Adrenal gland (tissue), 5 donors: ENCODE measurements at regions not wholly inside any gene's neighbourhood (a gene's known extent, or its start where the extent isn't known, plus 50 kb on each side); places are given as distances from the start of the nearest gene placed in this dataset.
"Not testable (repeated sequence)": the region's sequence is repeated elsewhere in the genome, so short reads cannot be mapped to it uniquely, and the experiment has no call there.

Experiments used
- POLR2A ChIP-seq, 2 donors: fragments of 450-650 bp; IDR thresholded peaks; one replicate each; pipeline ENCODE4 v1.6.1; 2017; ENCODE audit warnings: antibody characterized with exemption in 2 of 2, mild to moderate bottlenecking in 2 of 2, moderate library complexity in 1 of 2
- TF ChIP-seq, protein P1 (sequence below), 6 experiments: fragments of 450-650 bp in 4 of 6; fragments of 200-600 bp in 2 of 6; sonication (generic) in 1 of 6; IDR thresholded peaks; 1 replicate in 5 of 6; 2 replicates in 1 of 6; pipeline versions ENCODE4 v1.5.1 to v1.8.0; 2016 to 2021; ENCODE audit warnings: antibody characterized with exemption in 6 of 6, mild to moderate bottlenecking in 2 of 6, moderate library complexity in 1 of 6
- donor health status: DM: no; HTN: no; CAD: no.

DNA sequence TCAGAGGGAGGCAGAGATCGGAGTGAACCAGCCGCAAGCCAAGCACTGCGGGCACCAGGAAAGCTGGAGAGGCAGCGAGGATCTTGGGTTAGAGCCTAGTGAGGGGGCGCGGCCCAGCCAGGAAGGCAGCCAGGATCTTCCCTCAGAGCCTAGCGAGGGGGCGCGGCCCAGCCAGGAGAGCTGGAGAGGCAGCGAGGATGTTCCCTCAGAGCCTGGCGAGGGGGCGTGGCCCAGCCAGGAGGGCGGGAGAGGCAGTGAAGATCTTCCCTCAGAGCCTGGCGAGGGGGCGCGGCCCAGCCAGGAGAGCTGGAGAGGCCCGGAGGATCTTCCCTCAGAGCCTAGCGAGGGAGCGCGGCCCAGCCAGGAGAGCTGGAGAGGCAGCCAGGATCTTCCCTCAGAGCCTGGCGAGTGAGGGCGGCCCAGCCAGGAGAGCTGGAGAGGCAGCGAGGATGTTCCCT is 62.7 kb upstream of the TMEM18 start:
- TF ChIP-seq, protein P1, sequence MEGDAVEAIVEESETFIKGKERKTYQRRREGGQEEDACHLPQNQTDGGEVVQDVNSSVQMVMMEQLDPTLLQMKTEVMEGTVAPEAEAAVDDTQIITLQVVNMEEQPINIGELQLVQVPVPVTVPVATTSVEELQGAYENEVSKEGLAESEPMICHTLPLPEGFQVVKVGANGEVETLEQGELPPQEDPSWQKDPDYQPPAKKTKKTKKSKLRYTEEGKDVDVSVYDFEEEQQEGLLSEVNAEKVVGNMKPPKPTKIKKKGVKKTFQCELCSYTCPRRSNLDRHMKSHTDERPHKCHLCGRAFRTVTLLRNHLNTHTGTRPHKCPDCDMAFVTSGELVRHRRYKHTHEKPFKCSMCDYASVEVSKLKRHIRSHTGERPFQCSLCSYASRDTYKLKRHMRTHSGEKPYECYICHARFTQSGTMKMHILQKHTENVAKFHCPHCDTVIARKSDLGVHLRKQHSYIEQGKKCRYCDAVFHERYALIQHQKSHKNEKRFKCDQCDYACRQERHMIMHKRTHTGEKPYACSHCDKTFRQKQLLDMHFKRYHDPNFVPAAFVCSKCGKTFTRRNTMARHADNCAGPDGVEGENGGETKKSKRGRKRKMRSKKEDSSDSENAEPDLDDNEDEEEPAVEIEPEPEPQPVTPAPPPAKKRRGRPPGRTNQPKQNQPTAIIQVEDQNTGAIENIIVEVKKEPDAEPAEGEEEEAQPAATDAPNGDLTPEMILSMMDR (IDR thresholded peaks at IDR 0.05) = not testable (repeated sequence)
- TF ChIP-seq POLR2A (IDR thresholded peaks at IDR 0.05) = not testable (repeated sequence)
